ENCODE measurements at regions not wholly inside any gene's neighbourhood (a gene's known extent, or its start where the extent isn't known, plus 50 kb on each side); places are given as distances from the start of the nearest gene placed in this dataset.
A peak's percentile ranks its signal among the peaks of the same experiment; 100 is the strongest.

GRCh38 chr5:126301056-126301455 is 122.2 kb upstream of the GRAMD2B start:
- ATAC-seq (ENCODE audit: insufficient read depth, low FRiP score): no peak
- no peak overlapping the region for H3K27ac ChIP-seq (ENCODE audit: low read depth in 1 of 2, low read length in 1 of 2)
- peaks cover 0 to 7% (median 0%) of the 10 kb centered on the region in 4 donors for H3K9me3 ChIP-seq (ENCODE audit: control insufficient read depth in 4 of 4, insufficient read depth in 3 of 4, low read length in 3 of 4)
- H3K4me1 ChIP-seq (ENCODE audit: control insufficient read depth in 5 of 5, insufficient read depth in 5 of 5, low read length in 5 of 5): no peaks in the 10 kb centered on the region
- TF ChIP-seq CTCF (IDR thresholded peaks at IDR 0.05; ENCODE audit: control extremely low read depth, extremely low read depth): no peak
- DNase-seq: no peak
- H3K9ac ChIP-seq (ENCODE audit: insufficient read depth in 1 of 2, low read length in 2 of 2): no peak overlapping the region
- no peaks in the 10 kb centered on the region for H3K36me3 ChIP-seq (ENCODE audit: control insufficient read depth in 4 of 4, insufficient read depth in 4 of 4, low read length in 4 of 4)
- WGBS, 2 donors: 82 to 83% methylated on average over 3 of the region's 3 CpGs
- no peaks in the 10 kb centered on the region for H3K27me3 ChIP-seq (ENCODE audit: control insufficient read depth in 3 of 3, insufficient read depth in 3 of 3, low read length in 2 of 3)
- no peak overlapping the region for H3K4me3 ChIP-seq

- no peak for ATAC-seq (ENCODE audit: insufficient read depth, low FRiP score)
These were observed 113.3 kb upstream of the GRAMD2B start for GRCh38 chr5:126309860-126310259.

GRCh38 chr5:126311766-126312165 is 111.4 kb upstream of the GRAMD2B start:
- peaks cover 0 to 7% (median 0%) of the 10 kb centered on the region in 5 donors for H3K4me1 ChIP-seq (ENCODE audit: control insufficient read depth in 5 of 5, insufficient read depth in 5 of 5, low read length in 5 of 5)
- H3K9me3 ChIP-seq (ENCODE audit: control insufficient read depth in 4 of 4, insufficient read depth in 3 of 4, low read length in 3 of 4): peaks cover 0 to 2% (median 0%) of the 10 kb centered on the region in 4 donors
- H3K27me3 ChIP-seq (ENCODE audit: control insufficient read depth in 3 of 3, insufficient read depth in 3 of 3, low read length in 2 of 3): no peaks in the 10 kb centered on the region
- ATAC-seq (ENCODE audit: insufficient read depth, low FRiP score) (no peak), DNase-seq (peak in 2 of 3 donors; percentile 29 to 70)
- H3K36me3 ChIP-seq (ENCODE audit: control insufficient read depth in 4 of 4, insufficient read depth in 4 of 4, low read length in 4 of 4): no peaks in the 10 kb centered on the region
- H3K9ac ChIP-seq (ENCODE audit: insufficient read depth in 1 of 2, low read length in 2 of 2): no peak overlapping the region
- TF ChIP-seq CTCF (IDR thresholded peaks at IDR 0.05; ENCODE audit: control extremely low read depth, extremely low read depth): no peak
- no peak overlapping the region for H3K4me3 ChIP-seq
- no peak overlapping the region for H3K27ac ChIP-seq (ENCODE audit: low read depth in 1 of 2, low read length in 1 of 2)
- WGBS, 2 donors: 69 to 83% methylated on average over 2 of the region's 2 CpGs

More at GRCh38 chr5:126309860-126310259, 113.3 kb upstream of the GRAMD2B start:
- Histone ChIP-seq H3K9me3 (ENCODE audit: control insufficient read depth in 4 of 4, insufficient read depth in 3 of 4, low read length in 3 of 4) (peaks cover 0 to 2% (median under 1%) of the 10 kb centered on the region in 4 donors), H3K36me3 (ENCODE audit: control insufficient read depth in 4 of 4, insufficient read depth in 4 of 4, low read length in 4 of 4) (no peaks in the 10 kb centered on the region), H3K27ac (ENCODE audit: low read depth in 1 of 2, low read length in 1 of 2) (no peak overlapping the region), H3K4me1 (ENCODE audit: control insufficient read depth in 5 of 5, insufficient read depth in 5 of 5, low read length in 5 of 5) (peaks cover 0 to 7% (median 0%) of the 10 kb centered on the region in 5 donors), H3K4me3 (no peak overlapping the region), H3K27me3 (ENCODE audit: control insufficient read depth in 3 of 3, insufficient read depth in 3 of 3, low read length in 2 of 3) (no peaks in the 10 kb centered on the region), H3K9ac (ENCODE audit: insufficient read depth in 1 of 2, low read length in 2 of 2) (no peak overlapping the region)
- no peak for DNase-seq
- TF ChIP-seq CTCF (IDR thresholded peaks at IDR 0.05; ENCODE audit: control extremely low read depth, extremely low read depth): no peak

- H3K36me3 ChIP-seq (ENCODE audit: control insufficient read depth in 4 of 4, insufficient read depth in 4 of 4, low read length in 4 of 4): no peaks in the 10 kb centered on the region
- no peaks in the 10 kb centered on the region for H3K27me3 ChIP-seq (ENCODE audit: control insufficient read depth in 3 of 3, insufficient read depth in 3 of 3, low read length in 2 of 3)
- peaks cover 0 to 7% (median 0%) of the 10 kb centered on the region in 5 donors for H3K4me1 ChIP-seq (ENCODE audit: control insufficient read depth in 5 of 5, insufficient read depth in 5 of 5, low read length in 5 of 5)
- no peak overlapping the region for H3K9ac ChIP-seq (ENCODE audit: insufficient read depth in 1 of 2, low read length in 2 of 2)
- no peak for TF ChIP-seq CTCF (IDR thresholded peaks at IDR 0.05; ENCODE audit: control extremely low read depth, extremely low read depth)
- ATAC-seq (ENCODE audit: insufficient read depth, low FRiP score) (no peak), DNase-seq (no peak)
- no peak overlapping the region for H3K27ac ChIP-seq (ENCODE audit: low read depth in 1 of 2, low read length in 1 of 2)
- 78 to 87% methylated on average over 3 of the region's 3 CpGs for WGBS, 2 donors
- H3K9me3 ChIP-seq (ENCODE audit: control insufficient read depth in 4 of 4, insufficient read depth in 3 of 4, low read length in 3 of 4): no peaks in the 10 kb centered on the region
- no peak overlapping the region for H3K4me3 ChIP-seq
These were observed 107.9 kb upstream of the GRAMD2B start for GRCh38 chr5:126315341-126315740.

All from lung (tissue), 11 donors.